ENCODE measurements at regions not wholly inside any gene's neighbourhood (a gene's known extent, or its start where the extent isn't known, plus 50 kb on each side); places are given as distances from the start of the nearest gene placed in this dataset.

DNA sequence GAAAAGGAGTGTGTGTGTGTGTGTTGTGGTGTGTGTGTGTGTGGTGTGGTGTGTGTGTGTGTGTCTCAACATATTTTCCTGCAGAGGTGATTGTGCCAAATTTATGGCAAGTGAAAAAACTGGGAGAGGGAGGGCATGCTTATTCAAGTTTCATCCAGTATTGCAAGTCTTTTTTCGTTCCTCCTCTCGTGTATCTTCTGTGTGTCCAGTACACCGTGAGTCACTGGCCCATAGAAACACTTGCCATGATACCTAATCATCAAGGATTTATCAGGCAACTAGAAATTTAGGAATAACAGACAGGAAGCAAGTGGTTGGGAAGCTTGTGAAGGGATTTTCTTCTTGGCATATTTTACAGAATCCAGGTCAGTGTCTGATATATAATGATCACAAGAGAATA lies 820.5 kb downstream of the GATA3 start:
- CTCF ChIA-PET, result no interaction called here
- DNase-seq (ENCODE audit: extremely low spot score), result no peak
- TF ChIP-seq, protein P1, sequence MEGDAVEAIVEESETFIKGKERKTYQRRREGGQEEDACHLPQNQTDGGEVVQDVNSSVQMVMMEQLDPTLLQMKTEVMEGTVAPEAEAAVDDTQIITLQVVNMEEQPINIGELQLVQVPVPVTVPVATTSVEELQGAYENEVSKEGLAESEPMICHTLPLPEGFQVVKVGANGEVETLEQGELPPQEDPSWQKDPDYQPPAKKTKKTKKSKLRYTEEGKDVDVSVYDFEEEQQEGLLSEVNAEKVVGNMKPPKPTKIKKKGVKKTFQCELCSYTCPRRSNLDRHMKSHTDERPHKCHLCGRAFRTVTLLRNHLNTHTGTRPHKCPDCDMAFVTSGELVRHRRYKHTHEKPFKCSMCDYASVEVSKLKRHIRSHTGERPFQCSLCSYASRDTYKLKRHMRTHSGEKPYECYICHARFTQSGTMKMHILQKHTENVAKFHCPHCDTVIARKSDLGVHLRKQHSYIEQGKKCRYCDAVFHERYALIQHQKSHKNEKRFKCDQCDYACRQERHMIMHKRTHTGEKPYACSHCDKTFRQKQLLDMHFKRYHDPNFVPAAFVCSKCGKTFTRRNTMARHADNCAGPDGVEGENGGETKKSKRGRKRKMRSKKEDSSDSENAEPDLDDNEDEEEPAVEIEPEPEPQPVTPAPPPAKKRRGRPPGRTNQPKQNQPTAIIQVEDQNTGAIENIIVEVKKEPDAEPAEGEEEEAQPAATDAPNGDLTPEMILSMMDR (IDR thresholded peaks at IDR 0.05; ENCODE audit: control extremely low read depth, extremely low read depth, low read depth, missing control alignments), result no peak
- POLR2A ChIA-PET, result no interaction called here

DNA sequence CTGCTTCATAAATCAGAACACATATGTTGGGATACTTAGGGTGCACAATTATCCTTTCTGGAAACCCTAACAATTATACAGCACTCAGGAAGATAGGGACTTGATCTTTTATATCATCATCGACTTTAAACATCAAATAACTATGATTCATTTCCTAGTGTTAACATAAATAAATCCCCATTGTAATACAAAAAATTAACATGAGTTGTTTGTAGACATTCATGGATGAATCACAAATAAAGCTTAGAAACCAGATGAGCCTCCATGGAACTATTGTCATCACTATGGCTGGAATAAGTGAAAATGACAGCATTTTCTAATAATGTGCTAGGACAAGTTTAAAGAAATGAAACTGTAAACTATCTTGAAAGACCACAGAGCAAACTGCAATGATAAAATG lies 821.7 kb downstream of the GATA3 start:
- CTCF ChIA-PET, result no interaction called here
- no peak for DNase-seq (ENCODE audit: extremely low spot score)
- POLR2A ChIA-PET, result no interaction called here
- TF ChIP-seq, protein P1 (IDR thresholded peaks at IDR 0.05; ENCODE audit: control extremely low read depth, extremely low read depth, low read depth, missing control alignments), result no peak

DNA sequence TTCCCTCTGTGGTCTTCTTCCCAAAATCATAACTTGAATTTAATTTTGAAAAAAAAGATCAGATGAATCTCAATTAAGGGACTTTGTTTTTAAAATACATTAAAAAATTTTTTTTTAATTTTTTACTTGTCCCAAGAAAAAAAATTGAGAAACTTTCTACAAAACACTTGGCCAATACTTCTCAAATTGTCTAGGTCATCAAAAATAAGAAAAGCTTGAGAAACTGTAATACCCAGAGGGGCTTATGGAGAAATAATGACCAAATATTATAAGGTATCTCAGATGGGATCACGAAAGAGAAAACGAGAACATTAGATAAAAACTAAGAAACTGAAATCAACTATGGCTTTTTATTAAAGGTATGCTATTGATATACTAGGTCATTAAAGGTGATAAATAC lies 835.0 kb downstream of the GATA3 start:
- ChIA-PET CTCF (interaction anchor here (1.3 kb wide), 1 partner anchor 34 kb away, joined by 3 read pairs; no protein-coding TSS in a partner anchor), POLR2A (no interaction called here)

DNA sequence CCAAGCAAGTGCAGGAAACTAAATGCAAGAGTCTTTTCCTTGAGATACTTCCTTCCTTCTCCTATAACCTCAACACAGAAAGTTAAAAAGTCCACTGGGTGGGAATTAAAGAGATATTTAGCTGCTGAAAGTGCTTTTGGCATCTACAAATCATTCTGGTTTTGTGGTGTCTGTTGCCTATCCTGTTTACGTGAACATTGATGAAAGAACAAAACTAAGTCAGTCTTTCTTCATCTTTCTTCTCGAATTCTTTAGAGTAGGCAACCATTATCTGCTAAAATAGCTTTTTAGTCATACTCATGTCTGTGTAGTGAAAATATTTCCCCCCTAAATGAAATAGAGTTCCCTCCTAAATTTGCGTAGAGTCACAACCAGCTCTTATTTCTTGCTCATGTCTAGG lies 838.6 kb downstream of the GATA3 start:
- TF ChIP-seq, protein P1 (IDR thresholded peaks at IDR 0.05; ENCODE audit: control extremely low read depth, extremely low read depth, low read depth, missing control alignments), result no peak
- CTCF ChIA-PET, result interaction anchor here (1.2 to 1.3 kb wide), 2 partner anchors 11 to 13 kb away, joined by 4 read pairs; no protein-coding TSS in a partner anchor
- POLR2A ChIA-PET, result no interaction called here
- no peak for DNase-seq (ENCODE audit: extremely low spot score)

More for the DNA sequence above, 835.0 kb downstream of the GATA3 start:
- TF ChIP-seq, protein P1 (IDR thresholded peaks at IDR 0.05; ENCODE audit: control extremely low read depth, extremely low read depth, low read depth, missing control alignments), result no peak
- no peak for DNase-seq (ENCODE audit: extremely low spot score)

DNA sequence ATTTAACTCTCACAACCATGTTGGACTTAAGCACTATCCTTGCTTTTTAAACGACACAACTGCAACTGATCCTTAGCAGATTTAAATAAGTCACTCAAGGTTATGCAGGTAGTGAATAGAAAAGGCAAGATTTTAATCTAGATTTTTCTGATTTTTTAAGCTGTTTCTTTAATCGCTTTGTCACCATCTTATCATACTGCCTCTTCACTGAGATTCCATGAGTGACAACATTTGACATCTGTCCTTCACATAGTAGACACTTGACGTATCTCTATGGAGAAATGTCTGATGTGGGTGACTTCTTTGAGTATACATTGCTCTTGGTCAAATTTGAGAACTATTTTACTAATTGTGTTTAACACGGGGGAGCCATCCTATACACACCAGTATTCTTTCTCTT lies 839.7 kb downstream of the GATA3 start:
- TF ChIP-seq, protein P1 (IDR thresholded peaks at IDR 0.05; ENCODE audit: control extremely low read depth, extremely low read depth, low read depth, missing control alignments), result no peak
- CTCF ChIA-PET, result no interaction called here
- no peak for DNase-seq (ENCODE audit: extremely low spot score)
- POLR2A ChIA-PET, result no interaction called here

DNA sequence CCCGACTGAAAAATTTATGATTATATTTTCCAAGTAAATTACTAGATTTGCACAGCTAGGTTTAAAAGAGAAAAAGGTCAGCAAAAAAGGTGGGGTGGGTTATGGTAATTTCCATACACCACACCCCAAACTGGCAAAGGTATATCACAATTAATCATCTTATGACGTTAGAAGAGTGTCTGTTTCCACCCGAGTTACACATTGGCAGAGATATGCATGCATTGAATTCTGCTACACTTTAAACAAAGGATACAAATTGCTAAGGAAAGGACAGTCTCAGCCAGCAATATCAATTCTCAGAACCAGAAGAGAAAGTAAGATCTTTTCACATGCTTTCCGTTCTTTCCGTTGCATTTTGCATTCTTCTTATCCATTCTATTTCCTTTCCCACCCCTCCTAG lies 843.3 kb downstream of the GATA3 start:
- ChIA-PET POLR2A (no interaction called here), CTCF (no interaction called here)
- TF ChIP-seq, protein P1 (IDR thresholded peaks at IDR 0.05; ENCODE audit: control extremely low read depth, extremely low read depth, low read depth, missing control alignments), result no peak

More for the DNA sequence above, 843.3 kb downstream of the GATA3 start:
- no peak for DNase-seq (ENCODE audit: extremely low spot score)
